Tibial nerve (tissue), 4 donors: ENCODE measurements at regions not wholly inside any gene's neighbourhood (a gene's known extent, or its start where the extent isn't known, plus 50 kb on each side); places are given as distances from the start of the nearest gene placed in this dataset.

Experiments
- EP300 ChIP-seq, 2 donors: sonication (generic); formaldehyde crosslinking; IDR thresholded peaks; one replicate each; pipeline ENCODE4 v1.6.1; 2017; ENCODE audit warnings: antibody characterized with exemption in 2 of 2, mild to moderate bottlenecking in 1 of 2
- POLR2A ChIP-seq, 2 donors: fragments of 450-650 bp; IDR thresholded peaks; one replicate each; pipeline ENCODE4 v1.6.1; 2017; ENCODE audit warnings: antibody characterized with exemption in 2 of 2, mild to moderate bottlenecking in 2 of 2, moderate library complexity in 2 of 2
- TF ChIP-seq, protein P1 (sequence below), 5 experiments: fragments of 200-600 bp in 3 of 5; fragments of 450-650 bp in 2 of 5; sonication (generic) in 3 of 5; IDR thresholded peaks; one replicate each; pipeline ENCODE4 v1.5.1; 2016 to 2019; ENCODE audit warnings: antibody characterized with exemption in 5 of 5, mild to moderate bottlenecking in 3 of 5, moderate library complexity in 2 of 5

DNA sequence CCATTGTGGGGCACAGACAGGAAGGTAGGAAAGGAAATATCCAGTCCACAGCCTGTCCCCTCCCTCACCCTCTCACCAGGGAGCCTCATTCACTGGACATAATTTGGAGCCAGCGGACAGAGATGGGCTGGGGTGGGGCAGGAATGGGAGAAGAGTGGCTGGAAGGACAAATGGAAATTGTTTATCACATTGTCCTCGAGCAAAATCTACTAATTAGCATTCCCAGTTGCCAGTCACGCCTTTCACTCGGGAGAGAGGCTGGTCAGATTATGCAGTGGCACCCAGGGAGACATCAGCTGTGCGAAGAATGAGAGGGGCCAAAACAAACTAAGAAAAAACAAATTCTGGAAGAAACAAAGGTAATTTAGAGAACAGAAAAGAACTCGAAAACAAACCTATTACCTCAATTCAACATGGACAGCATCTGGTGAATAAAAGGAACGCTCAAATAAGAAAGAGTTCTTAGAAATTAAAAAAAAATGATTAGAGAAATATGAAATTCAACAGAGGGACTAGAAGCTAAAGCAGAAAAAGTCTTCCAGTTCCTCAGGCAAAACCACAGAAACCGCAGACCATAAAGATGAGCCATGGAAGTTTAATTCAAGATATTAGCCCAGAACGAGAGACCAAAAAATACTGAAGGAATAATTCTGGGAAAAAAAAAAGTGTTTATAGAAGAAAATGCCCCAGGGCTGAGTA, 108.5 kb upstream of the RALGAPA2 start:
- TF ChIP-seq, protein P1, sequence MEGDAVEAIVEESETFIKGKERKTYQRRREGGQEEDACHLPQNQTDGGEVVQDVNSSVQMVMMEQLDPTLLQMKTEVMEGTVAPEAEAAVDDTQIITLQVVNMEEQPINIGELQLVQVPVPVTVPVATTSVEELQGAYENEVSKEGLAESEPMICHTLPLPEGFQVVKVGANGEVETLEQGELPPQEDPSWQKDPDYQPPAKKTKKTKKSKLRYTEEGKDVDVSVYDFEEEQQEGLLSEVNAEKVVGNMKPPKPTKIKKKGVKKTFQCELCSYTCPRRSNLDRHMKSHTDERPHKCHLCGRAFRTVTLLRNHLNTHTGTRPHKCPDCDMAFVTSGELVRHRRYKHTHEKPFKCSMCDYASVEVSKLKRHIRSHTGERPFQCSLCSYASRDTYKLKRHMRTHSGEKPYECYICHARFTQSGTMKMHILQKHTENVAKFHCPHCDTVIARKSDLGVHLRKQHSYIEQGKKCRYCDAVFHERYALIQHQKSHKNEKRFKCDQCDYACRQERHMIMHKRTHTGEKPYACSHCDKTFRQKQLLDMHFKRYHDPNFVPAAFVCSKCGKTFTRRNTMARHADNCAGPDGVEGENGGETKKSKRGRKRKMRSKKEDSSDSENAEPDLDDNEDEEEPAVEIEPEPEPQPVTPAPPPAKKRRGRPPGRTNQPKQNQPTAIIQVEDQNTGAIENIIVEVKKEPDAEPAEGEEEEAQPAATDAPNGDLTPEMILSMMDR (IDR thresholded peaks at IDR 0.05): no peak
- no peak for TF ChIP-seq EP300 (IDR thresholded peaks at IDR 0.05)
- TF ChIP-seq POLR2A (IDR thresholded peaks at IDR 0.05): no peak
